ENCODE measurements at regions not wholly inside any gene's neighbourhood (a gene's known extent, or its start where the extent isn't known, plus 50 kb on each side); places are given as distances from the start of the nearest gene placed in this dataset.

- peak; percentile 90 for TF ChIP-seq CTCF (IDR thresholded peaks at IDR 0.05; ENCODE audit: insufficient read depth, low read depth, low read length, missing control alignments)
- H3K4me3 ChIP-seq (ENCODE audit: low read length): no peak overlapping the region
- DNase-seq (ENCODE audit: low read depth): peak; percentile 73
Measured at GRCh38 chr7:35519971-35520809, 174.7 kb downstream of the HERPUD2 start.

- TF ChIP-seq CTCF (IDR thresholded peaks at IDR 0.05; ENCODE audit: insufficient read depth, low read depth, low read length, missing control alignments): no peak
- no peak overlapping the region for H3K4me3 ChIP-seq (ENCODE audit: low read length)
- DNase-seq (ENCODE audit: low read depth): no peak
Measured at GRCh38 chr7:35518767-35519166, 176.2 kb downstream of the HERPUD2 start.

GRCh38 chr7:35516498-35516897 lies 178.4 kb downstream of the HERPUD2 start:
- no peak overlapping the region for H3K4me3 ChIP-seq (ENCODE audit: low read length)
- DNase-seq (ENCODE audit: low read depth): no peak
- no peak for TF ChIP-seq CTCF (IDR thresholded peaks at IDR 0.05; ENCODE audit: insufficient read depth, low read depth, low read length, missing control alignments)

- H3K4me3 ChIP-seq (ENCODE audit: low read length): no peak overlapping the region
- DNase-seq (ENCODE audit: low read depth): no peak
- no peak for TF ChIP-seq CTCF (IDR thresholded peaks at IDR 0.05; ENCODE audit: insufficient read depth, low read depth, low read length, missing control alignments)
Measured at GRCh38 chr7:35513828-35514227, 181.1 kb downstream of the HERPUD2 start.

- TF ChIP-seq CTCF (IDR thresholded peaks at IDR 0.05; ENCODE audit: insufficient read depth, low read depth, low read length, missing control alignments): no peak
- no peak for DNase-seq (ENCODE audit: low read depth)
- H3K4me3 ChIP-seq (ENCODE audit: low read length): no peak overlapping the region
Measured at GRCh38 chr7:35513195-35513594, 181.7 kb downstream of the HERPUD2 start.

GRCh38 chr7:35512716-35513115 lies 182.2 kb downstream of the HERPUD2 start:
- H3K4me3 ChIP-seq (ENCODE audit: low read length): no peak overlapping the region
- TF ChIP-seq CTCF (IDR thresholded peaks at IDR 0.05; ENCODE audit: insufficient read depth, low read depth, low read length, missing control alignments): no peak
- DNase-seq (ENCODE audit: low read depth): no peak

Data from epithelial cell of esophagus (primary cell).